IPS-NIHi7 (cell line): ENCODE measurements at regions not wholly inside any gene's neighbourhood (a gene's known extent, or its start where the extent isn't known, plus 50 kb on each side); places are given as distances from the start of the nearest gene placed in this dataset.

Experiments
- DNase-seq: peaks from one replicate; pipeline ENCODE4 v3.0.0; 2012; ENCODE audit warnings: mixed read lengths; ENCODE audit errors: extremely low spot score

- no peak for DNase-seq
Measured at GRCh38 chr7:24341691-24342413, 57.9 kb downstream of the NPY start.

- DNase-seq = no peak
Measured at GRCh38 chr7:24343614-24344013, 59.6 kb downstream of the NPY start.

GRCh38 chr7:24346129-24346528 is 62.1 kb downstream of the NPY start:
- no peak for DNase-seq

GRCh38 chr7:24346716-24347115 is 62.7 kb downstream of the NPY start:
- no peak for DNase-seq

GRCh38 chr7:24349339-24349738 is 65.3 kb downstream of the NPY start:
- DNase-seq = peak; percentile 45

- DNase-seq = no peak
Measured at GRCh38 chr7:24354456-24354855, 70.5 kb downstream of the NPY start.

- DNase-seq = no peak
Measured at GRCh38 chr7:24356718-24357386, 72.9 kb downstream of the NPY start.

GRCh38 chr7:24361001-24361400 is 77.0 kb downstream of the NPY start:
- no peak for DNase-seq

- no peak for DNase-seq
Measured at GRCh38 chr7:24365606-24366005, 81.6 kb downstream of the NPY start.

- DNase-seq = no peak
Measured at GRCh38 chr7:24366876-24367275, 82.9 kb downstream of the NPY start.

GRCh38 chr7:24368161-24368560 is 84.2 kb downstream of the NPY start:
- no peak for DNase-seq

- no peak for DNase-seq
Measured at GRCh38 chr7:24370541-24370940, 86.6 kb downstream of the NPY start.

- DNase-seq = no peak
Measured at GRCh38 chr7:24372961-24373955, 89.3 kb downstream of the NPY start.

- DNase-seq = no peak
Measured at GRCh38 chr7:24378871-24379616, 95.1 kb downstream of the NPY start.

GRCh38 chr7:24381894-24382505 is 98.0 kb downstream of the NPY start:
- DNase-seq = peak; percentile 65

- no peak for DNase-seq
Measured at GRCh38 chr7:24383055-24383454, 99.1 kb downstream of the NPY start.

GRCh38 chr7:24384362-24385030 is 100.5 kb downstream of the NPY start:
- DNase-seq = no peak

- no peak for DNase-seq
Measured at GRCh38 chr7:24388212-24388611, 104.2 kb downstream of the NPY start.

- no peak for DNase-seq
Measured at GRCh38 chr7:24390376-24391157, 106.6 kb downstream of the NPY start.

GRCh38 chr7:24392774-24393173 is 108.8 kb downstream of the NPY start:
- peak; percentile 59 for DNase-seq
